CD4-positive, CD25-positive, alpha-beta regulatory T cell (primary cell): ENCODE measurements at regions not wholly inside any gene's neighbourhood (a gene's known extent, or its start where the extent isn't known, plus 50 kb on each side); places are given as distances from the start of the nearest gene placed in this dataset.
"Not testable (repeated sequence)": the region's sequence is repeated elsewhere in the genome, so short reads cannot be mapped to it uniquely, and the experiment has no call there.

Source experiments
- ATAC-seq, 2 donors: fragments of 150-1000 bp; cut with Tn5 transposase; one replicate each; pipeline ENCODE4 v1.10.0; 2021; ENCODE audit warnings: low read depth in 2 of 2, moderate number of reproducible peaks in 2 of 2, moderate library complexity in 1 of 2
- DNase-seq, 3 donors: peaks; one replicate each; pipeline versions ENCODE4 v3.0.0 to v3.0.0-alpha.2; 2012 to 2022; ENCODE audit warnings: mixed read lengths in 1 of 3
- H3K27ac ChIP-seq: one replicate; pipeline ENCODE4 v1.7.0; 2013; ENCODE audit warnings: mild to moderate bottlenecking, low read length; ENCODE audit not compliant: insufficient read depth, poor library complexity, severe bottlenecking
- H3K27me3 ChIP-seq: one replicate; pipeline ENCODE4 v1.7.0; 2013; ENCODE audit warnings: low read length; ENCODE audit not compliant: control insufficient read depth, insufficient read depth
- H3K36me3 ChIP-seq: one replicate; pipeline ENCODE4 v1.7.0; 2013; ENCODE audit warnings: mild to moderate bottlenecking, low read length, moderate library complexity; ENCODE audit not compliant: control insufficient read depth, insufficient read depth
- H3K4me1 ChIP-seq: 2 replicates; pipeline ENCODE4 v1.7.0; 2013; ENCODE audit warnings: mild to moderate bottlenecking, low read length; ENCODE audit not compliant: insufficient read depth, control insufficient read depth, poor library complexity, severe bottlenecking
- H3K4me3 ChIP-seq: one replicate; pipeline ENCODE4 v1.7.0; 2013; ENCODE audit warnings: low read depth, mild to moderate bottlenecking, low read length, moderate library complexity
- H3K9me3 ChIP-seq, 2 experiments: 1 replicate in 1 of 2; 2 replicates in 1 of 2; pipeline ENCODE4 v1.7.0; 2013; ENCODE audit warnings: low read length in 2 of 2, mild to moderate bottlenecking in 1 of 2, moderate library complexity in 1 of 2; ENCODE audit not compliant: control insufficient read depth in 2 of 2
- H3K27ac Mint-ChIP-seq, 3 donors: one replicate each; pipeline ENCODE4 v1.8.0; 2020 to 2022; ENCODE audit warnings: mild to moderate bottlenecking in 3 of 3, mixed read lengths in 3 of 3, moderate library complexity in 2 of 3
- H3K27me3 Mint-ChIP-seq: one replicate; pipeline ENCODE4 v1.8.0; 2022; ENCODE audit warnings: mild to moderate bottlenecking, mixed read lengths
- H3K36me3 Mint-ChIP-seq: one replicate; pipeline ENCODE4 v1.8.0; 2020; ENCODE audit warnings: mixed read lengths
- H3K4me1 Mint-ChIP-seq, 4 donors: one replicate each; pipeline ENCODE4 v1.8.0; 2020 to 2022; ENCODE audit warnings: mixed read lengths in 4 of 4, mild to moderate bottlenecking in 1 of 4
- H3K4me3 Mint-ChIP-seq, 4 donors: one replicate each; pipeline ENCODE4 v1.8.0; 2020 to 2022; ENCODE audit warnings: mild to moderate bottlenecking in 4 of 4, mixed read lengths in 4 of 4, moderate library complexity in 3 of 4
- H3K9me3 Mint-ChIP-seq, 7 donors: one replicate each; pipeline ENCODE4 v1.8.0; 2020 to 2022; ENCODE audit warnings: mixed read lengths in 7 of 7, mild to moderate bottlenecking in 3 of 7, moderate library complexity in 2 of 7

GRCh38 chr12:74595696-74596095 is 58.1 kb downstream of the ATXN7L3B start:
- Histone ChIP-seq H3K27me3 (no peaks in the 10 kb centered on the region), H3K27ac (no peak overlapping the region), H3K4me3 (no peak overlapping the region), H3K9me3 (peaks cover 0 to 5% of the 10 kb centered on the region in 2 experiments), H3K36me3 (no peaks in the 10 kb centered on the region), H3K4me1 (no peaks in the 10 kb centered on the region)
- no peak overlapping the region for H3K4me3 Mint-ChIP-seq
- H3K27ac Mint-ChIP-seq = no peak overlapping the region
- H3K27me3 Mint-ChIP-seq = no peaks in the 10 kb centered on the region
- ATAC-seq (no peak), DNase-seq (no peak)
- H3K9me3 Mint-ChIP-seq = peaks cover 0 to 8% (median 2%) of the 10 kb centered on the region in 7 donors
- H3K36me3 Mint-ChIP-seq = no peaks in the 10 kb centered on the region
- H3K4me1 Mint-ChIP-seq = no peaks in the 10 kb centered on the region

- Mint-ChIP-seq H3K36me3 (no peaks in the 10 kb centered on the region), H3K4me1 (no peaks in the 10 kb centered on the region), H3K27ac (no peak overlapping the region), H3K4me3 (no peak overlapping the region), H3K27me3 (no peaks in the 10 kb centered on the region), H3K9me3 (peaks cover 0 to 8% (median 5%) of the 10 kb centered on the region in 7 donors)
- DNase-seq = no peak
- no peak for ATAC-seq
- no peaks in the 10 kb centered on the region for H3K27me3 ChIP-seq
- H3K27ac ChIP-seq = no peak overlapping the region
- H3K4me3 ChIP-seq = no peak overlapping the region
- peaks cover 0 to 5% of the 10 kb centered on the region in 2 experiments for H3K9me3 ChIP-seq
- H3K4me1 ChIP-seq = no peaks in the 10 kb centered on the region
- no peaks in the 10 kb centered on the region for H3K36me3 ChIP-seq
Observed at GRCh38 chr12:74598819-74599218, 61.2 kb downstream of the ATXN7L3B start.

- H3K4me3 Mint-ChIP-seq = no peak overlapping the region
- H3K27ac Mint-ChIP-seq = no peak overlapping the region
Observed at GRCh38 chr12:74599932-74600331, 62.3 kb downstream of the ATXN7L3B start.

GRCh38 chr12:74600817-74601216 is 63.2 kb downstream of the ATXN7L3B start:
- not testable (repeated sequence) for H3K4me1 Mint-ChIP-seq, H3K27me3 ChIP-seq, H3K9me3 Mint-ChIP-seq, H3K4me1 ChIP-seq, H3K27me3 Mint-ChIP-seq, H3K27ac ChIP-seq, H3K4me3 Mint-ChIP-seq, H3K36me3 Mint-ChIP-seq, ATAC-seq, H3K4me3 ChIP-seq, DNase-seq, H3K36me3 ChIP-seq, H3K27ac Mint-ChIP-seq, H3K9me3 ChIP-seq

More at GRCh38 chr12:74599932-74600331, 62.3 kb downstream of the ATXN7L3B start:
- H3K27me3 Mint-ChIP-seq = no peaks in the 10 kb centered on the region
- H3K4me1 ChIP-seq = no peaks in the 10 kb centered on the region
- H3K36me3 Mint-ChIP-seq = no peaks in the 10 kb centered on the region
- peaks cover 0 to 8% (median 5%) of the 10 kb centered on the region in 7 donors for H3K9me3 Mint-ChIP-seq
- no peaks in the 10 kb centered on the region for H3K36me3 ChIP-seq
- no peak overlapping the region for H3K27ac ChIP-seq
- peaks cover 0 to 5% of the 10 kb centered on the region in 2 experiments for H3K9me3 ChIP-seq
- H3K27me3 ChIP-seq = no peaks in the 10 kb centered on the region
- H3K4me3 ChIP-seq = no peak overlapping the region
- H3K4me1 Mint-ChIP-seq = no peaks in the 10 kb centered on the region
- DNase-seq (no peak), ATAC-seq (no peak)

- no peaks in the 10 kb centered on the region for H3K36me3 ChIP-seq
- no peaks in the 10 kb centered on the region for H3K36me3 Mint-ChIP-seq
- no peak overlapping the region for H3K27ac Mint-ChIP-seq
- H3K9me3 Mint-ChIP-seq = peaks cover 0 to 8% (median 5%) of the 10 kb centered on the region in 7 donors
- H3K9me3 ChIP-seq = peaks cover 0 to 5% of the 10 kb centered on the region in 2 experiments
- ATAC-seq = no peak
- no peak overlapping the region for H3K27ac ChIP-seq
- H3K4me1 Mint-ChIP-seq = no peaks in the 10 kb centered on the region
- no peaks in the 10 kb centered on the region for H3K27me3 Mint-ChIP-seq
- DNase-seq = no peak
- no peak overlapping the region for H3K4me3 Mint-ChIP-seq
- H3K4me1 ChIP-seq = no peaks in the 10 kb centered on the region
- H3K4me3 ChIP-seq = no peak overlapping the region
- no peaks in the 10 kb centered on the region for H3K27me3 ChIP-seq
Observed at GRCh38 chr12:74602881-74603672, 65.4 kb downstream of the ATXN7L3B start.

GRCh38 chr12:74608231-74608775 is 70.7 kb downstream of the ATXN7L3B start:
- Histone ChIP-seq H3K27me3 (no peaks in the 10 kb centered on the region), H3K36me3 (no peaks in the 10 kb centered on the region), H3K4me1 (no peaks in the 10 kb centered on the region), H3K4me3 (no peak overlapping the region), H3K9me3 (no peaks in the 10 kb centered on the region), H3K27ac (no peak overlapping the region)
- H3K36me3 Mint-ChIP-seq = no peaks in the 10 kb centered on the region
- no peak for ATAC-seq
- H3K9me3 Mint-ChIP-seq = peaks cover 0 to 3% (median 0%) of the 10 kb centered on the region in 7 donors
- H3K27ac Mint-ChIP-seq = no peak overlapping the region
- H3K27me3 Mint-ChIP-seq = no peaks in the 10 kb centered on the region
- H3K4me1 Mint-ChIP-seq = no peaks in the 10 kb centered on the region
- no peak overlapping the region for H3K4me3 Mint-ChIP-seq
- DNase-seq = no peak

- Histone ChIP-seq H3K27me3 (no peaks in the 10 kb centered on the region), H3K4me1 (no peaks in the 10 kb centered on the region), H3K36me3 (no peaks in the 10 kb centered on the region), H3K27ac (no peak overlapping the region), H3K9me3 (no peaks in the 10 kb centered on the region), H3K4me3 (no peak overlapping the region)
- ATAC-seq (no peak), DNase-seq (no peak)
- no peaks in the 10 kb centered on the region for H3K27me3 Mint-ChIP-seq
- H3K9me3 Mint-ChIP-seq = peaks cover 0 to 3% (median 0%) of the 10 kb centered on the region in 7 donors
- H3K4me3 Mint-ChIP-seq = no peak overlapping the region
- H3K4me1 Mint-ChIP-seq = no peaks in the 10 kb centered on the region
- no peaks in the 10 kb centered on the region for H3K36me3 Mint-ChIP-seq
- no peak overlapping the region for H3K27ac Mint-ChIP-seq
Observed at GRCh38 chr12:74610711-74611110, 73.1 kb downstream of the ATXN7L3B start.

GRCh38 chr12:74614426-74614825 is 76.8 kb downstream of the ATXN7L3B start:
- ATAC-seq = no peak
- Histone ChIP-seq H3K9me3 (no peaks in the 10 kb centered on the region), H3K36me3 (no peaks in the 10 kb centered on the region), H3K4me1 (no peaks in the 10 kb centered on the region), H3K27ac (no peak overlapping the region), H3K4me3 (no peak overlapping the region), H3K27me3 (no peaks in the 10 kb centered on the region)
- DNase-seq = no peak
- Mint-ChIP-seq H3K27me3 (no peaks in the 10 kb centered on the region), H3K9me3 (no peaks in the 10 kb centered on the region), H3K4me3 (no peak overlapping the region), H3K27ac (no peak overlapping the region), H3K36me3 (no peaks in the 10 kb centered on the region), H3K4me1 (no peaks in the 10 kb centered on the region)
